ENCODE measurements at regions not wholly inside any gene's neighbourhood (a gene's known extent, or its start where the extent isn't known, plus 50 kb on each side); places are given as distances from the start of the nearest gene placed in this dataset.
"Not testable (repeated sequence)": the region's sequence is repeated elsewhere in the genome, so short reads cannot be mapped to it uniquely, and the experiment has no call there.

- no peak overlapping the region for H3K4me2 ChIP-seq (ENCODE audit: insufficient read depth, low read length, poor library complexity, severe bottlenecking)
- H3K18ac ChIP-seq (ENCODE audit: low read length): no peak overlapping the region
- no peak overlapping the region for H2BK5ac ChIP-seq (ENCODE audit: low read length)
- no peak for DNase-seq (ENCODE audit: low spot score)
- no peak overlapping the region for H2AFZ ChIP-seq (ENCODE audit: low read length)
- no peak overlapping the region for H4K8ac ChIP-seq (ENCODE audit: low read depth, low read length)
- H2AK5ac ChIP-seq (ENCODE audit: low read depth, low read length): no peak overlapping the region
- no peak overlapping the region for H2BK15ac ChIP-seq (ENCODE audit: low read length)
- H3K36me3 ChIP-seq (replicated peaks in 1 of 2; ENCODE audit: control insufficient read depth in 2 of 2, insufficient read depth in 2 of 2, low read length in 2 of 2): no peaks in the 10 kb centered on the region
- no peaks in the 10 kb centered on the region for H3K27me3 ChIP-seq (ENCODE audit: control insufficient read depth in 3 of 3, insufficient read depth in 3 of 3, low read depth in 1 of 3, low read length in 3 of 3)
- H2BK12ac ChIP-seq (ENCODE audit: low read length): no peak overlapping the region
- no peaks in the 10 kb centered on the region for H3K79me1 ChIP-seq (ENCODE audit: low read depth, low read length)
- no peaks in the 10 kb centered on the region for H3K9me3 ChIP-seq (replicated peaks in 1 of 2; ENCODE audit: control insufficient read depth in 2 of 2, insufficient read depth in 1 of 2, low read depth in 1 of 2, low read length in 2 of 2)
- no peak overlapping the region for H3K9ac ChIP-seq (ENCODE audit: low read depth, low read length, poor library complexity)
- no peak overlapping the region for H3K4ac ChIP-seq (ENCODE audit: low read length)
- H3K23ac ChIP-seq (ENCODE audit: low read depth, low read length, poor library complexity): no peak overlapping the region
- no peak overlapping the region for H3K27ac ChIP-seq (replicated peaks; ENCODE audit: low read length)
- no peak overlapping the region for H3K4me3 ChIP-seq (ENCODE audit: low read length in 2 of 2)
- no peak overlapping the region for H2BK120ac ChIP-seq (ENCODE audit: low read depth, low read length)
- H3K14ac ChIP-seq (ENCODE audit: low read length): no peak overlapping the region
- H3K4me1 ChIP-seq (ENCODE audit: control insufficient read depth in 2 of 2, insufficient read depth in 1 of 2, low read depth in 1 of 2, low read length in 2 of 2): peaks cover 15 to 63% of the 10 kb centered on the region in 2 donors
- no peak overlapping the region for H4K91ac ChIP-seq (ENCODE audit: low read depth, low read length, poor library complexity)
Measured at GRCh38 chr3:66933233-66933632, 64.9 kb upstream of the KBTBD8 start.

- Histone ChIP-seq H3K4me2 (ENCODE audit: insufficient read depth, low read length, poor library complexity, severe bottlenecking) (no peak overlapping the region), H3K36me3 (replicated peaks in 1 of 2; ENCODE audit: control insufficient read depth in 2 of 2, insufficient read depth in 2 of 2, low read length in 2 of 2) (no peaks in the 10 kb centered on the region), H2BK15ac (ENCODE audit: low read length) (no peak overlapping the region), H3K4ac (ENCODE audit: low read length) (no peak overlapping the region), H3K9ac (ENCODE audit: low read depth, low read length, poor library complexity) (no peak overlapping the region), H2AK5ac (ENCODE audit: low read depth, low read length) (no peak overlapping the region), H4K91ac (ENCODE audit: low read depth, low read length, poor library complexity) (no peak overlapping the region), H3K27ac (replicated peaks; ENCODE audit: low read length) (no peak overlapping the region), H3K23ac (ENCODE audit: low read depth, low read length, poor library complexity) (no peak overlapping the region), H3K4me1 (ENCODE audit: control insufficient read depth in 2 of 2, insufficient read depth in 1 of 2, low read depth in 1 of 2, low read length in 2 of 2) (peaks cover 15 to 63% of the 10 kb centered on the region in 2 donors), H3K14ac (ENCODE audit: low read length) (no peak overlapping the region), H2AFZ (ENCODE audit: low read length) (no peak overlapping the region), H4K8ac (ENCODE audit: low read depth, low read length) (no peak overlapping the region), H3K79me1 (ENCODE audit: low read depth, low read length) (no peaks in the 10 kb centered on the region), H2BK5ac (ENCODE audit: low read length) (no peak overlapping the region), H2BK12ac (ENCODE audit: low read length) (no peak overlapping the region), H3K9me3 (replicated peaks in 1 of 2; ENCODE audit: control insufficient read depth in 2 of 2, insufficient read depth in 1 of 2, low read depth in 1 of 2, low read length in 2 of 2) (no peaks in the 10 kb centered on the region), H3K27me3 (ENCODE audit: control insufficient read depth in 3 of 3, insufficient read depth in 3 of 3, low read depth in 1 of 3, low read length in 3 of 3) (no peaks in the 10 kb centered on the region), H2BK120ac (ENCODE audit: low read depth, low read length) (no peak overlapping the region), H3K4me3 (ENCODE audit: low read length in 2 of 2) (no peak overlapping the region), H3K18ac (ENCODE audit: low read length) (no peak overlapping the region)
- no peak for DNase-seq (ENCODE audit: low spot score)
- no CpG with 5 or more reads among the region's 1 CpG for WGBS, 2 donors (ENCODE audit: extremely low coverage in 2 of 2, insufficient read length in 2 of 2, insufficient replicate concordance in 1 of 2)
Measured at GRCh38 chr3:66934041-66934440, 64.1 kb upstream of the KBTBD8 start.

DNA sequence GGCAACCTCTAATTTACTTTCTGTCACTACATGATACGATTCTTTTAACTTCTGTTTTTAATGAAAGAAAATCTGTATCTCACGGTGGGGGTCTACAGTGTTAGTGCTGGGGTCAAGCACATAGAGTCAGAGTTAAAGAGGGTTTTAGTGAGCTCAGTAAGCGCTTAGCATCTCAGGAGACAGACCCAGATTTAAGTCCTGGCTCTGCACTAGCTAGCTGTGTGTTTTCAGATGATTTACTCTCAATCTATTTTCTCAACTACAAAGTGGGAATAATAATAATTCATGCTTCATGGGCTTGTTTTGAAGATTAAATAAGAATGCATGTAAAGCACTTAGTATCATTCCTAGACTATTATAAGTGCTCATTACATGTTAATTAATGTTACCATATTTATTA, 63.4 kb upstream of the KBTBD8 start:
- Histone ChIP-seq H4K91ac (ENCODE audit: low read depth, low read length, poor library complexity) (no peak overlapping the region), H3K27ac (replicated peaks; ENCODE audit: low read length) (no peak overlapping the region), H3K9me3 (replicated peaks in 1 of 2; ENCODE audit: control insufficient read depth in 2 of 2, insufficient read depth in 1 of 2, low read depth in 1 of 2, low read length in 2 of 2) (no peaks in the 10 kb centered on the region), H4K8ac (ENCODE audit: low read depth, low read length) (no peak overlapping the region), H3K18ac (ENCODE audit: low read length) (no peak overlapping the region), H2BK15ac (ENCODE audit: low read length) (no peak overlapping the region), H3K9ac (ENCODE audit: low read depth, low read length, poor library complexity) (no peak overlapping the region), H3K4me1 (ENCODE audit: control insufficient read depth in 2 of 2, insufficient read depth in 1 of 2, low read depth in 1 of 2, low read length in 2 of 2) (peaks cover 15 to 62% of the 10 kb centered on the region in 2 donors), H2AK5ac (ENCODE audit: low read depth, low read length) (no peak overlapping the region), H3K23ac (ENCODE audit: low read depth, low read length, poor library complexity) (no peak overlapping the region), H3K4me3 (ENCODE audit: low read length in 2 of 2) (no peak overlapping the region), H3K14ac (ENCODE audit: low read length) (no peak overlapping the region), H2BK12ac (ENCODE audit: low read length) (no peak overlapping the region), H3K36me3 (replicated peaks in 1 of 2; ENCODE audit: control insufficient read depth in 2 of 2, insufficient read depth in 2 of 2, low read length in 2 of 2) (no peaks in the 10 kb centered on the region), H3K79me1 (ENCODE audit: low read depth, low read length) (no peaks in the 10 kb centered on the region), H2BK120ac (ENCODE audit: low read depth, low read length) (no peak overlapping the region), H2AFZ (ENCODE audit: low read length) (no peak overlapping the region), H3K4ac (ENCODE audit: low read length) (no peak overlapping the region), H3K27me3 (ENCODE audit: control insufficient read depth in 3 of 3, insufficient read depth in 3 of 3, low read depth in 1 of 3, low read length in 3 of 3) (no peaks in the 10 kb centered on the region), H2BK5ac (ENCODE audit: low read length) (no peak overlapping the region), H3K4me2 (ENCODE audit: insufficient read depth, low read length, poor library complexity, severe bottlenecking) (no peak overlapping the region)
- no peak for DNase-seq (ENCODE audit: low spot score)
- no CpG with 5 or more reads among the region's 3 CpGs for WGBS, 2 donors (ENCODE audit: extremely low coverage in 2 of 2, insufficient read length in 2 of 2, insufficient replicate concordance in 1 of 2)

DNA sequence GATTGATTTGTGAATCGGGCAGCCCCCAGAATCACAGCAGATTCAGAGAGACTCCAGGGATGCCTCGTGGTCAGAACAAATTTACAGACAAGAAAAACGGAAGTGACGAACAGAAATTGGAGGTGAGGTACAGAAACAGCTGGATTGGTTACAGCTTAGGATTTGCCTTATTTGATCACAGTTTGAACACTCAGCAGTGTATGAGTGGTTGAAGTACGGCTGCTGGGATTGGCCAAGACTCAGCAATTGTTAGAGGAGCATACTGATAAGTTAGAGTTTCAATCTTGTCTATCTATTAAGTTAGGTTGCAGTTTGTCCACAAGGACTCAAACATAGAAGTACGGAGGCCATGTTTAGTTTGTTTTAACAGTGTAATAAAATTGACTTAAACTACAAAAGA, 61.1 kb upstream of the KBTBD8 start:
- H3K4me3 ChIP-seq (ENCODE audit: low read length in 2 of 2); H3K23ac ChIP-seq (ENCODE audit: low read depth, low read length, poor library complexity); DNase-seq (ENCODE audit: low spot score); H3K4me2 ChIP-seq (ENCODE audit: insufficient read depth, low read length, poor library complexity, severe bottlenecking); H3K27me3 ChIP-seq (ENCODE audit: control insufficient read depth in 3 of 3, insufficient read depth in 3 of 3, low read depth in 1 of 3, low read length in 3 of 3); H3K79me1 ChIP-seq (ENCODE audit: low read depth, low read length); H3K14ac ChIP-seq (ENCODE audit: low read length); H4K91ac ChIP-seq (ENCODE audit: low read depth, low read length, poor library complexity); H3K36me3 ChIP-seq (replicated peaks in 1 of 2; ENCODE audit: control insufficient read depth in 2 of 2, insufficient read depth in 2 of 2, low read length in 2 of 2); H2BK15ac ChIP-seq (ENCODE audit: low read length); H2AFZ ChIP-seq (ENCODE audit: low read length); H3K9me3 ChIP-seq (replicated peaks in 1 of 2; ENCODE audit: control insufficient read depth in 2 of 2, insufficient read depth in 1 of 2, low read depth in 1 of 2, low read length in 2 of 2); H2BK5ac ChIP-seq (ENCODE audit: low read length); H2AK5ac ChIP-seq (ENCODE audit: low read depth, low read length); H3K9ac ChIP-seq (ENCODE audit: low read depth, low read length, poor library complexity); H3K18ac ChIP-seq (ENCODE audit: low read length); H2BK12ac ChIP-seq (ENCODE audit: low read length); H3K4ac ChIP-seq (ENCODE audit: low read length); H4K8ac ChIP-seq (ENCODE audit: low read depth, low read length); H3K27ac ChIP-seq (replicated peaks; ENCODE audit: low read length); H2BK120ac ChIP-seq (ENCODE audit: low read depth, low read length): not testable (repeated sequence)
- peaks cover 14 to 40% of the 10 kb centered on the region in 2 donors for H3K4me1 ChIP-seq (ENCODE audit: control insufficient read depth in 2 of 2, insufficient read depth in 1 of 2, low read depth in 1 of 2, low read length in 2 of 2)
- no CpG with 5 or more reads among the region's 6 CpGs for WGBS, 2 donors (ENCODE audit: extremely low coverage in 2 of 2, insufficient read length in 2 of 2, insufficient replicate concordance in 1 of 2)

Data from neuronal stem cell (in vitro differentiated cells).